ENCODE measurements at regions not wholly inside any gene's neighbourhood (a gene's known extent, or its start where the extent isn't known, plus 50 kb on each side); places are given as distances from the start of the nearest gene placed in this dataset.

DNA sequence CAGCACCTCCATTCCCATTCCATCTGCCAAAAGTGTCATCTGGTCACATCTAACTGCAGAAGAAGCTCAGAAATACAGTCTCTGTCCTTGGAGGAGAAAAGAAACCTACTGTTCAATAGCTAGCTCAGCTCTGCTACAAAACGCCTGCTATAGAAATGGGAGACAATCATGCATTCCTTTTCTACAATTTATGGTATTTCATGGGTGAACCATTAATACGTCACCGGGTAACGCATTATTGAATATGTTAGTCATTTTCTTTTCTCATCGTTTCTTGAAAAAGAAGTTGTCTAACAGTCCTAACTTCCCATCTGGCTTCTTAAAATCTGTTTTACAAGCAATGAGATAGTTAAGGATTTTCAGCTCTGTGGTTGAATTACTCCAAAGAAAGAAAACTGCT, 496.7 kb upstream of the RBFOX1 start:
- Histone ChIP-seq H3K9me2 (replicated peaks; ENCODE audit: low read length) (no peaks in the 10 kb centered on the region), H2AFZ (ENCODE audit: low read length) (no peak overlapping the region), H3K27ac (ENCODE audit: low read length) (no peak overlapping the region), H3F3A (ENCODE audit: low read length, unreplicated experiment) (no peaks in the 10 kb centered on the region), H3K9me3 (ENCODE audit: low read length) (no peaks in the 10 kb centered on the region), H3K27me3 (ENCODE audit: low read length) (no peaks in the 10 kb centered on the region), H3K4me2 (ENCODE audit: low read length) (no peak overlapping the region), H3K36me3 (ENCODE audit: low read depth, low read length) (no peaks in the 10 kb centered on the region), H3K9ac (ENCODE audit: low read length) (no peak overlapping the region), H3K4me3 (ENCODE audit: low read length) (no peak overlapping the region), H3K4me1 (ENCODE audit: insufficient read depth, low read length) (no peaks in the 10 kb centered on the region), H3K79me2 (ENCODE audit: low read length) (no peaks in the 10 kb centered on the region), H4K20me1 (ENCODE audit: low read length) (no peaks in the 10 kb centered on the region)
- no peak for TF ChIP-seq EZH2 (IDR thresholded peaks at IDR 0.05; ENCODE audit: low read length, unreplicated experiment)
- TF ChIP-seq CTCF (conservative IDR thresholded peaks at IDR 0.05; ENCODE audit: low read depth, low read length) = no peak
- no peak for TF ChIP-seq EZH2phosphoT487 (IDR thresholded peaks at IDR 0.05; ENCODE audit: borderline replicate concordance, low read length)
- ATAC-seq (no peak), DNase-seq (no peak)
- ChIA-PET POLR2A (ENCODE audit: unreplicated experiment) (no interaction called here), CTCF (no interaction called here)
- intact Hi-C loops (cut with micrococcal nuclease) = no loop called here
- no TSS peak for BruUV-seq (replicated peaks)

- Histone ChIP-seq H3K27ac (ENCODE audit: low read length) (no peak overlapping the region), H3K27me3 (ENCODE audit: low read length) (no peaks in the 10 kb centered on the region), H3K9me3 (ENCODE audit: low read length) (no peaks in the 10 kb centered on the region), H3K9me2 (replicated peaks; ENCODE audit: low read length) (no peaks in the 10 kb centered on the region), H3K4me3 (ENCODE audit: low read length) (no peak overlapping the region), H3K36me3 (ENCODE audit: low read depth, low read length) (no peaks in the 10 kb centered on the region), H3K9ac (ENCODE audit: low read length) (no peak overlapping the region), H3F3A (ENCODE audit: low read length, unreplicated experiment) (no peaks in the 10 kb centered on the region), H3K4me2 (ENCODE audit: low read length) (no peak overlapping the region), H2AFZ (ENCODE audit: low read length) (no peak overlapping the region), H3K79me2 (ENCODE audit: low read length) (no peaks in the 10 kb centered on the region), H3K4me1 (ENCODE audit: insufficient read depth, low read length) (no peaks in the 10 kb centered on the region), H4K20me1 (ENCODE audit: low read length) (no peaks in the 10 kb centered on the region)
- no peak for TF ChIP-seq EZH2phosphoT487 (IDR thresholded peaks at IDR 0.05; ENCODE audit: borderline replicate concordance, low read length)
- TF ChIP-seq EZH2 (IDR thresholded peaks at IDR 0.05; ENCODE audit: low read length, unreplicated experiment) = no peak
- TF ChIP-seq CTCF (conservative IDR thresholded peaks at IDR 0.05; ENCODE audit: low read depth, low read length) = no peak
- intact Hi-C loops (cut with micrococcal nuclease) = no loop called here
- POLR2A ChIA-PET (ENCODE audit: unreplicated experiment) = no interaction called here
- ATAC-seq (no peak), DNase-seq (no peak)
- CTCF ChIA-PET = no interaction called here
- no TSS peak for BruUV-seq (replicated peaks)
Observed at GRCh38 chr16:6835516-6835915, 497.1 kb upstream of the RBFOX1 start.

GRCh38 chr16:6828690-6829089, 504.0 kb upstream of the RBFOX1 start:
- Histone ChIP-seq H3K36me3 (ENCODE audit: low read depth, low read length) (no peaks in the 10 kb centered on the region), H3K9me2 (replicated peaks; ENCODE audit: low read length) (no peaks in the 10 kb centered on the region), H3K4me3 (ENCODE audit: low read length) (no peak overlapping the region), H3K9ac (ENCODE audit: low read length) (no peak overlapping the region), H3K4me1 (ENCODE audit: insufficient read depth, low read length) (no peaks in the 10 kb centered on the region), H3K27ac (ENCODE audit: low read length) (no peak overlapping the region), H3K27me3 (ENCODE audit: low read length) (no peaks in the 10 kb centered on the region), H3K9me3 (ENCODE audit: low read length) (no peaks in the 10 kb centered on the region), H3K4me2 (ENCODE audit: low read length) (no peak overlapping the region), H4K20me1 (ENCODE audit: low read length) (no peaks in the 10 kb centered on the region), H3K79me2 (ENCODE audit: low read length) (no peaks in the 10 kb centered on the region), H2AFZ (ENCODE audit: low read length) (no peak overlapping the region), H3F3A (ENCODE audit: low read length, unreplicated experiment) (no peaks in the 10 kb centered on the region)
- CTCF ChIA-PET = no interaction called here
- no TSS peak for BruUV-seq (replicated peaks)
- DNase-seq (no peak), ATAC-seq (no peak)
- intact Hi-C loops (cut with micrococcal nuclease) = no loop called here
- POLR2A ChIA-PET (ENCODE audit: unreplicated experiment) = no interaction called here
- TF ChIP-seq EZH2 (IDR thresholded peaks at IDR 0.05; ENCODE audit: low read length, unreplicated experiment) = no peak
- TF ChIP-seq CTCF (conservative IDR thresholded peaks at IDR 0.05; ENCODE audit: low read depth, low read length) = no peak
- no peak for TF ChIP-seq EZH2phosphoT487 (IDR thresholded peaks at IDR 0.05; ENCODE audit: borderline replicate concordance, low read length)
